ENCODE measurements at regions not wholly inside any gene's neighbourhood (a gene's known extent, or its start where the extent isn't known, plus 50 kb on each side); places are given as distances from the start of the nearest gene placed in this dataset.

GRCh38 chr9:1269533-1270315 lies 219.6 kb downstream of the DMRT2 start:
- DNase-seq = no peak

- DNase-seq = peak; percentile 48
Measured at GRCh38 chr9:1271367-1271766, 221.2 kb downstream of the DMRT2 start.

- no peak for DNase-seq
Measured at GRCh38 chr9:1271786-1272185, 221.6 kb downstream of the DMRT2 start.

GRCh38 chr9:1272488-1272887 lies 222.3 kb downstream of the DMRT2 start:
- no peak for DNase-seq

GRCh38 chr9:1273859-1274258 lies 223.7 kb downstream of the DMRT2 start:
- no peak for DNase-seq

GRCh38 chr9:1274334-1274733 lies 224.2 kb downstream of the DMRT2 start:
- DNase-seq = no peak

GRCh38 chr9:1276474-1276873 lies 226.3 kb downstream of the DMRT2 start:
- DNase-seq = no peak

- no peak for DNase-seq
Measured at GRCh38 chr9:1284727-1285126, 234.6 kb downstream of the DMRT2 start.

- no peak for DNase-seq
Measured at GRCh38 chr9:1285526-1285925, 235.4 kb downstream of the DMRT2 start.

- DNase-seq = no peak
Measured at GRCh38 chr9:1292384-1292783, 242.2 kb downstream of the DMRT2 start.

GRCh38 chr9:1294641-1295258 lies 244.6 kb downstream of the DMRT2 start:
- DNase-seq = no peak

GRCh38 chr9:1296331-1296730 lies 246.2 kb downstream of the DMRT2 start:
- no peak for DNase-seq

- no peak for DNase-seq
Measured at GRCh38 chr9:1298046-1298445, 247.9 kb downstream of the DMRT2 start.

- no peak for DNase-seq
Measured at GRCh38 chr9:1300941-1301340, 250.8 kb downstream of the DMRT2 start.

GRCh38 chr9:1303932-1304331 lies 253.8 kb downstream of the DMRT2 start:
- DNase-seq = no peak

GRCh38 chr9:1311462-1312042 lies 261.4 kb downstream of the DMRT2 start:
- no peak for DNase-seq

GRCh38 chr9:1319436-1319835 lies 269.3 kb downstream of the DMRT2 start:
- no peak for DNase-seq

GRCh38 chr9:1320051-1320557 lies 269.9 kb downstream of the DMRT2 start:
- no peak for DNase-seq

GRCh38 chr9:1320607-1321195 lies 270.5 kb downstream of the DMRT2 start:
- no peak for DNase-seq

GRCh38 chr9:1327467-1327866 lies 277.3 kb downstream of the DMRT2 start:
- no peak for DNase-seq

GRCh38 chr9:1328341-1328740 lies 278.2 kb downstream of the DMRT2 start:
- no peak for DNase-seq

GRCh38 chr9:1331546-1332038 lies 281.4 kb downstream of the DMRT2 start:
- peak; percentile 28 for DNase-seq

- no peak for DNase-seq
Measured at GRCh38 chr9:1332156-1332555, 282.0 kb downstream of the DMRT2 start.

Measured in femur (tissue), 1 donor.